ENCODE measurements at regions not wholly inside any gene's neighbourhood (a gene's known extent, or its start where the extent isn't known, plus 50 kb on each side); places are given as distances from the start of the nearest gene placed in this dataset.

GRCh38 chr20:54714817-54715216 is 239.4 kb downstream of the DOK5 start:
- DNase-seq, result no peak

- no peak for DNase-seq
These were observed 238.3 kb downstream of the DOK5 start for GRCh38 chr20:54713727-54714126.

GRCh38 chr20:54711071-54711470 is 235.7 kb downstream of the DOK5 start:
- DNase-seq, result no peak

- DNase-seq, result no peak
These were observed 234.9 kb downstream of the DOK5 start for GRCh38 chr20:54710341-54710740.

GRCh38 chr20:54708229-54708628 is 232.8 kb downstream of the DOK5 start:
- no peak for DNase-seq

GRCh38 chr20:54707801-54708200 is 232.4 kb downstream of the DOK5 start:
- no peak for DNase-seq

- no peak for DNase-seq
These were observed 231.2 kb downstream of the DOK5 start for GRCh38 chr20:54706581-54706980.

GRCh38 chr20:54704032-54704635 is 228.7 kb downstream of the DOK5 start:
- no peak for DNase-seq
